ENCODE measurements at regions not wholly inside any gene's neighbourhood (a gene's known extent, or its start where the extent isn't known, plus 50 kb on each side); places are given as distances from the start of the nearest gene placed in this dataset.
"Not testable (repeated sequence)": the region's sequence is repeated elsewhere in the genome, so short reads cannot be mapped to it uniquely, and the experiment has no call there.

DNA sequence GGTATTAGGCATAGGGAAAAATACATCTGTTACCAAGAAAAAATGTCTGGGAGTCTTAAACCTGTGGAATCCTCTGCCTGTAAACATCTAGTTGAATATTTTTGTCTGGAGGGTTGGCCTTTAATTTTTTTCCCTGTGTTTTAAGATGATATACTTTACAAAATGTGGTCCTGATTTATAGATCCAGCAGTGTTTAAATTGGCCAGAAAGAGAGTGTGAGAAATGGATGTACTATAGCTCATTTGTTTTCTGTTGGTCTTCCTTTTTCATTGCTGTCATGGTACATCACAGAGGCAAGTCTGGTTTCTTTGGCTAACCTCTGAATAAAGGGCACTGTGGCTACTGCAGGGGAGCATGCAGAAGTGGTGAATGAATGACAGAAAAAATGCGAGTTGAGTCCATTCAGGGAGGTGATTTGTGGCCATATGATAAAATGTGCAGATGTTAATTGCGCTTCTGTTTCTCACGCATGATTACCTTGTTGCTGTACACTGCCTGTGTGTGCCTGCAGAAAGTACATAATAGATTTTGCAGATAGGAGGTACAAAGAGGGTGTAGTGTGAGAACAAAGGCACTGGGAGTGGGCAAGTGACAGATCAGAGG is 150.0 kb downstream of the NFKBIZ start:
- DNase-seq: no peak

DNA sequence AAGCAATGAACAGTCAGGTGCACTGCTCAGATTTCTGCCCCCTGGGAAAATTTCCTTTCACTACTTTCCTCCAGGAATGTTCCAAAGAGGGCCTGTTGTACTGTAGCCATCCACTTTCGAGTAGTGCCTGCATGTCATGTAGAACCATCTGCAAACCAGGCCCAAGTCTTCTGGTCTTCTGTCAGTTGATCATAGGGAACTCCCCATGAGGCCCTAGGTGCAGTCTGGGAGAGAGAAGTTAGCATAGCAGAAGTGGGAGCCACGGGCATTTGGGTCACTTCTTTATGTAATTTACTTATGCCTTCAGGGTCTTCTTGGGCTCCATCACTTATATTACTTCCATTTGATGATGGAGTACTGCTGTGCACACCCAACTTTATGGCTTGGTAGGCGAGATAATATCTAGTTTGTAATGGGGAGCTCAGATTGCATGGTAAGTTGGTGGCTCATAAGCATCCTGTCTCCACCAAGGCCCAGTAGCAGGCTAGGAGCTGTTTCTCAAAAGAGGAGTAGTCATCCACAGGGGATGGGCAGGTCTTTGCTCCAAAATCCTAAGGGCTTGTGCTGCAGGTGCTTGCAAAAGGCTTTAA is 151.4 kb downstream of the NFKBIZ start:
- DNase-seq: no peak

DNA sequence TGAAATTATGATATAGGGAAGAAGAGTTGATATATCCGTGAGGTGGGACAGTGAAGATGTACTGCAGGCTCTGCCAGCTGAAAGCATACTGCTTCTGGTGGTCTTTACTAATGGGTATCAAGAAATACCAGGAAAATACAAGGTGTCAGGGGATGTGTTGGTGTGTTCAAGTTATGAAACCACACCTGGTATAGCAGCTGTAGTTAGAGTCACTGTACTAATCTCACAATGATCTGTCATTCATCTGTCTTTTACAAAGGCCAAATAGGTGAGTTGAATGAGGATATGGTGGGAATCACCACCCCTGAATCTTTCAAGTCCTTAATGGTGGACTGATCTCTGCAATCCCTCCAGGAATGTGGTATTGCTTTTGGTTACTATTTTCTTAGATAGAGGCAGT is 152.7 kb downstream of the NFKBIZ start:
- DNase-seq: no peak

DNA sequence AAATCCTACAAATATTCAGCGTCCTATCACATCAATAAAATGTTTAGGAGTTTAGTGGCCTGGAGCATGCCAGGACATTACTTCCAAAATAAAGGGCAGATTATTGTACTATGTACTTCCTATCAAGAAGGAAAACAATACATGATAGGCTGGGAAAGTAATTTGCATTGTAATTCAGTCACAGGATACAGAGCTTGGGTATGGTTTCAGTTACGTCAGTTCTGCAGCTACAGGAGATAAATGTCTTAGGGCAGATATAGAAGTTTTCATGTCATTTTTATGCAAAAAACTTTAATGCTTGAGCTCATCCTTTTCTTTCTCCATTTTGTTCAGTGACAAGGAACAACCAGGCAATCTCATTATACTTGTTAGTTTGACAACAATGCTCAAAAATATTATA is 155.2 kb downstream of the NFKBIZ start:
- no peak for DNase-seq

DNA sequence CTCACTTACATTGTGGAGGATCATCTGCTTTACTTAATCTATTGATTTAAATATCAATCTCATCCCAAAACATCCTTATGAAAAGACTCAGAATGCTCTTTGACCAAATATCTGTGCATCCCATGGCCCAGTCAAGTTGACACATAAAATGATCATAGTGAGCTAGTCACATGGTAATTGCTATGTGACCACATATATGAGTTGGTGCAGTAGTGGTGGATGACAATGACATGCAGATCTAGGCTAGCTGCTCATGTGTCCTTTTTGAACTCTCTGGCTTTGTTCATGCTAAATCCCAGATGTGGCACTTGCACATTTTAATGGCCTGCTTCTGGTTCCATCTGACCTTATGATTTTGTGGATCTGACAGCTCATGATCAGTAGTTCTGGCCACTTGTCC is 156.2 kb downstream of the NFKBIZ start:
- no peak for DNase-seq

DNA sequence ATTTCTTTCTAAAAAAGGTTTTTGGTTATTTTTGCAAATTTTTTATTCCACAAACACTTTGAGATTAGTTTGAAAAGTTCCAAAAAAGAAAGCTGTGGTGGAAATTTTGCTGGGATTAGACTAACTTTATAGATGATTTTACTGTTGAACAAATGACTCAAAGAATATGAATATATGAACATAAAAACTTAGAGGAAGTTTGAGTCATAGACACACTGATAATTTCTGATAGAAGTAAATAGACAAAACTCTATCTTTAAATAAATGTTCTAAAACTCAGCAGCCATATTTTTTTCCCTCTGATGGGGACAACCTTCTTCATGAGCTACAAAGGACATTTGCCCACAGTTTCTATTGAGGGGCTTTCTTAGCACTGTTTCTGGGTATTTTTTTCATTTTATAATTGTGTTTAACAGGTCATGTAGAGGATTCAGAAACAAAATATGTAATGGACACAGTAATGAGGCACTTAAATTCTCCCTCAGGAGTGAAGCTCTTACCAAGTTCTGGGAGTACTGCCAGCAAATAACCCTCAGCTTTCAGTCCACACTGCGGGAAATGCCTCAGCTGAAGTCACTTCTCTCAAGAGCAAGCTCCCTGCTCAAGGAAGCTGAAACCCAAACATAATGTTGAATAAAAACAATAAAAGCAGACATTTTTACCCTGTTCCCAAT is 157.6 kb downstream of the NFKBIZ start:
- no peak for DNase-seq

DNA sequence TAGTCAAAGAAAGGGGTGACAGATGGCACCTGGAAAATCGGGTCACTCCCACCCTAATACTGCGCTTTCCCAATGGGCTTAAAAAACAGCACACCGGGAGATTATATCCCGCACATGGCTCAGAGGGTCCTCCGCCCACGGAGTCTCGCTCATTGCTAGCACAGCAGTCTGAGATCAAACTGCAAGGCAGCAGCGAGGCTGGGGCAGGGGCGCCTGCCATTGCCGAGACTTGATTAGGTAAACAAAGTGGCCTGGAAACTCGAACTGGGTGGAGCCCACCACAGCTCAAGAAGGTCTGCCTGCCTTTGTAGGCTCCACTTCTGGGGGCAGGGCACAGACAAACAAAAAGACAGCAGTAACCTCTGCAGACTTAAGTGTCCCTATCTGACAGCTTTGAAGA is 159.1 kb downstream of the NFKBIZ start:
- DNase-seq: not testable (repeated sequence)

DNA sequence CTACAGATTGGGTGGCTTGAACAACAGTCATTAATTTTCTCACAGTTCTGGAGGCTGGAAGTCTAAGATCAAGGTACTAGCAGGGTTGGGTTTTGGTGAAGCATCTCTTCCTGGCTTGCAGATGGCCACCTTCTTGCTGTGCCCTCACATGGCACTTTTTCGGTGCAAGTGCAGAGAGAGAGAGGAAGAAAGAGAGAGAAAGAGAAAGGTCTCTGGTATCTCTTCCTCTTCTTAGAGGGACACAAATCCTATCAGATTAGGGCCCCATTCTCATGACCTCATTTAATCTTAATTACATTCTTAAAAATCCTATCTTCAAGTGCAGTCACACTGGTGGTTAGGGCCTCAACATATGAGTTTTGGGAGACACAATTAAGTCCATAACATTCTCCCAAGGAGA is 167.1 kb downstream of the NFKBIZ start:
- no peak for DNase-seq

DNA sequence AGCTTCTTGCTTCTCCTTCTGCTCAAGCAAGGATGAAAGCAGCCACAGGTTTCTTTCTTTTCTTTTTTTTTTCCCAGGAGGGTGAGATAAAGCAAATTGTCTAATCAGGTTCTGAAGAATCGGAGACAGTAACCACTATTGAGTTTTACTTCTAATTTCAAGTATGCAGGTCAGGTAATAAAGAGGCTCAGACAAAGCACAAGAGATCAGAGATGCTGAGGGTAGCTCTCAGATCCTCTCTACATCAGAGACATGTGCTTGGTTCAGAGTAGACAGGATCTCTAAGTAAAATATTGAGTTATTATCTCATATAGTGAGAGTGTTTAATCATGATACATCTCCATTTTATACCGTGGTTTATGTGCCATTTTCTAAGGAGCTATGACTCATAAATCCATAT is 168.5 kb downstream of the NFKBIZ start:
- DNase-seq: no peak

DNA sequence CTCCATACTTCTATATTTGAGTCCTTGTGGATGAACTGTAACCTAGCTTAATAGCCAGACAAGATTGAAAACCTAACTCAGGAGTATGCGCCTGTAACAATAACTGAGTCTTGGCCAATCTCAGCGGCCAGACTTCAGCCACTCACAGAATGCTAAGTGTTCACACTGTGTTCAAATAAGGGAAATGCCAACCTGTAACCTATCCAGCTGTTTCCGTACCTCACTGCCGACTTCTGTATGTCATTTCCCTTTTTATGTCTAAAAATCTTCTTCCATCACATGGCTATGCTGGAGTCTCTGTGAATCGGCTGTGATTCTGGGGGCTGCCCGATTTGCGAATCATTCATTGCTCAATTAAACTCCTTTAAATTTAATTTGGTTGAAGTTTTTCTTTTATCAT is 169.2 kb downstream of the NFKBIZ start:
- DNase-seq: no peak

DNA sequence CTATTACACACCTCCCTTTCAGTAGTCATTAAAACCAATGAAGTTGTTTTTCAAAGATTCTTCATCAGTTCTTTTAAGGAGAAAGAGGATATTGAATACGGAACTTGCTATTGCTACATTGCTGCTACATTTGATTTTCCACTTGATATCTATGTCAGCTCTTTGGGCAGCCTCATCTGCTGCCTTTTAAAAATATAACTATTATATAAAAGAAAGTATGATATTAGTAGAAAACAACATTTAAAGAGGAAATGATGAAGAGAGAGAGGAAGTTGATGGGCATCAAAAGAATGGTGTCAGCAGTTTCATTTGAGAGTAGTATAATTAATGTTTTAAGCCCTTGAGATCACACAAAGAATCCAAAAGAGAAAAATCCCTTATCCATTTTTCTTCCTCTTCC is 171.4 kb downstream of the NFKBIZ start:
- DNase-seq: no peak

DNA sequence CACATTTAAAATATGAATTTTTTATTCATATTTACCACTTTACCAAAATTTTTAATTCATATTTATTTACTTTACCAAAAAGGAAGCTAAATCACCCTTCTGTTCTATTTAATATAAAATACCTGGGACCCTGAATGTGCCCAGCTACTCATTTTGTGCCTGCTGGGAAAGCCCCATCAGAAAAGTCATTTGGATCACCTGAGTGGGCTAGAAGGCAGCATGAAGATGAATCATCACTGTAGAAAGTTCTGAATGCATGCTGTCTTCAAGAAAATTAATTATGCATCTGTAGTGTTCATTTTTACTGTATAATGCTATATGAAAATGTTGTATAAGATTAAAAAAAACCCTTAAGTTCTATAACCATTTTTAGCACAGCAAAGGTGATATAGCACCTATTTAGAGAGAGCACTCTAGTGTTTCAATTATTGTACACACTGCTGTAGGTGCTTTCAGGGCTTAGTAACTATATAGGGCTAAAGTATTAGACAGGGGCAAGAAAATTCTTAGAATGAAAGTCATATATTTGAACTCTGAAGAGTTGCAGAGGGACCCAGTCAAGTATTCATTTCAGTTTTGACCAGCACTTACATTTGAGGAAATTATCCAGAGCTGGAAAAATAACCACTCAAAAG is 175.1 kb downstream of the NFKBIZ start:
- no peak for DNase-seq

DNA sequence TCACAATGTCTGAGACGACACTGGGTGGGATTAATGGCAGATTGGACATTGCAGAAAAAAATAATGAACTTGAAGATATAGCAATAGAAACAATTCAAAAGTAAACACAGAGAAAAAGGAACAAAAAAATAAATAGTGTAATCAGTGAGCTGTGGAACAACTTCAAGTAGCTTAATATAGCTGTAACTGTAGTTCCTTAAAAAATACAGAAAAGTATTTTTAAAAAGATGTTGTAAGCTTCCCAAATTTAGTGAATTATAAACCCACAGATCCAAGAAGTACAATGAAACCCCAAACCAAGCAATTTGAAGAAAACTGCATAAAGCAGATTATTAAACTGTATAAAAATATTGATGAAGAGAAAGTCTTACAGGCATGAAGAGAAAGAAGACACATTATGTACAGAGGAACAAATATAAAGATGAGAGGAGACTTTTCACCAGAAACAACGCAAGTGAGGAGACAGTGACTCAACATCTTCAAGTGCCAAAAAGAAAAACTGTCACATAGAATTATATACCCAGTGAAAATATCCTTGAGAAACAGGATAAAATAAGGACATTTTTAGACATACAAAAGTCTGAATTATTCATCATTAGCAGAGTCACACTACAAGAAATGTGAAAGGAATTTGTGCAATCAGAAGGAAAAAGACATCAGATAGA is 176.4 kb downstream of the NFKBIZ start:
- no peak for DNase-seq

DNA sequence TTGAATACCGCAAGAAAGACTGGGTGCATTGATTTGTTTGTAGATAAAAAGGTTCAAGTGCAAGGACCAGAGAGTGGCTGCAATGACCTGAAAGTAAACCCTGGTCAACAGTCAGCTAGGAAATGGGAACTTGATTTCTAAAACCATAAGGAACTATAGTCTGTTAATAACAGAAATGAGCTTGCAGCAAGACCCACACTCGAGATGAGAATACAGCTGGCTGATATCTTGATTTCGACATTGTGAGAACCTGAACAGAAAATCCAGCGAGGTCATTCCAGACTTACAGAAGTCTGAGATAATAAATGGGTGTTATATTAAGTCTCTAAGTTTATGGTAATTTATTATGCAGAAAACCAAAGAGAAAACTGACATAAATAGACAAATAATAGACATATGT is 177.3 kb downstream of the NFKBIZ start:
- DNase-seq: no peak

DNA sequence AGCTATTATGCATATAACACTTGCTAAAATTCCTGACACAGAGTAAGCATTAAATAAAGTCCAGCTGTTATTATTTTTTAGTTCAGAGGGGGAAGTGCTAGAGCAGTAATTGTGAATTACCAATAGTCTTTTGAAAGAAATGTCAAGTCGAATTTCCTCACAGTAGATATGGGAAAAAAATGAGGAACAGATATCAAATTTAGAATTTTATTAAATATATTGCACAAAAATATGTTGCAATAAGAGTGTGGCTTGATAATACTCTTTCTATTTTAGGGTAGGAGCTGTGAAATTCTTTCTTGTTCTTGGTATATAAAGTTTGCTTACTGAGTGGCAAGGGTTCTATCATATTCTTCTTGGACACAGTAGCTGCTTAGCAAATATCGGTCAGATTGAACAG is 181.3 kb downstream of the NFKBIZ start:
- no peak for DNase-seq

DNA sequence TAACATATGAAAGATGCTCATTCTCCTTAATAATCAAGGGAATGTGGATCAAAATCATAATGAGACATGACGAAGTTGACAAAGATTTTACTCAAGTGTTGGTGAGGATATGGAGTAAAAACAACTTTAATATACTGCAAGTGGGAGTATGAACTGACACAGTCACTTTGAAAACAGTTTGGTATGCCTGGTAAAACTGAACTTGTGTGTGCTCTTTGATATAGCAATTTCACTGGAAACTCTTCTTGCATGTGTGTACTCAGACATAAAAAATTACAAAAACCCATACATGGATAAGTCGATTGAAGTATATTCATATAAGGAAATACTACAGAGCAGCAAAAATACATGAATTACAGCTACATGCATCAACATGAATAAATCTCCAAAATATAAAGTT is 182.5 kb downstream of the NFKBIZ start:
- no peak for DNase-seq

DNA sequence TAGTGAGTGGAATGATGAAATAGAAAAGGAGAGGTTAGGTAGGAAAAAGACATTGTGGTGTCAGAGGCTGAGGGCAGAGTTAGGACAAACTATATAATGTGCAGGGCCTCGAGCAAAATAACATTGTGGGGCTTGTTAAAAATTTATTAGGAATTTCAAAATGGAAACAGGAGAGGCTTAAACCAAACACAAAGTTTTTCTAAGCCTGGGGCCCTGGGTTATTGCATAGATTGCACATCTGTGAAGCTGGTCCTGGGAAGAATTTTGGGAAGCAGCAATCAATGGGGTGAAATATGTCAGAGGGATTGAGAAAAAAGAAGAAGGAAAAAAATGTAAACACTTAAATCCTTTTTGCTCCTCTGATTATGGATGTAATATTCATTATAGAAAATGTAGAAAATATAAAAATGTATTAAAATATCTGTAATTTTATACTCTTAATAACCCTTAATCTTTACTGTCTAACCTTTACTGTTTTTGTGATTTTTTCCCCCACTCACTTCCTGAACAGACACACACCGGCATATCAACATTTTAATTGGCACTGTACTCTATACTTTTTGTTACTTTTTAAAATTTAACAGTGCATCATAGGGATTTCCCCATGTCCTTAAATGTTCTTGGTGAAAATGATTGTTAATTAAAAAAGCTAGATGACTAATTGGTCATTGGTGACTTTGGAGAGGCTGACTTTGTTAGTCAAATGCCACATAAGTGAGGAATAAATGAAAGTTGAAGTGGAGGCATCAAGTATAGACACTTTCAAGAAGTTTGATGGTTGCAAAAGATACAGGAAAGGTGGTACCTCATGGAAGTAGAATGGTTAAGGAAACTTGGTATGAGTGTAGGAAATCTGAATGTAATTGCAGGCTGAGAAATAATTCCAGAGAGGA is 183.4 kb downstream of the NFKBIZ start:
- DNase-seq: no peak

DNA sequence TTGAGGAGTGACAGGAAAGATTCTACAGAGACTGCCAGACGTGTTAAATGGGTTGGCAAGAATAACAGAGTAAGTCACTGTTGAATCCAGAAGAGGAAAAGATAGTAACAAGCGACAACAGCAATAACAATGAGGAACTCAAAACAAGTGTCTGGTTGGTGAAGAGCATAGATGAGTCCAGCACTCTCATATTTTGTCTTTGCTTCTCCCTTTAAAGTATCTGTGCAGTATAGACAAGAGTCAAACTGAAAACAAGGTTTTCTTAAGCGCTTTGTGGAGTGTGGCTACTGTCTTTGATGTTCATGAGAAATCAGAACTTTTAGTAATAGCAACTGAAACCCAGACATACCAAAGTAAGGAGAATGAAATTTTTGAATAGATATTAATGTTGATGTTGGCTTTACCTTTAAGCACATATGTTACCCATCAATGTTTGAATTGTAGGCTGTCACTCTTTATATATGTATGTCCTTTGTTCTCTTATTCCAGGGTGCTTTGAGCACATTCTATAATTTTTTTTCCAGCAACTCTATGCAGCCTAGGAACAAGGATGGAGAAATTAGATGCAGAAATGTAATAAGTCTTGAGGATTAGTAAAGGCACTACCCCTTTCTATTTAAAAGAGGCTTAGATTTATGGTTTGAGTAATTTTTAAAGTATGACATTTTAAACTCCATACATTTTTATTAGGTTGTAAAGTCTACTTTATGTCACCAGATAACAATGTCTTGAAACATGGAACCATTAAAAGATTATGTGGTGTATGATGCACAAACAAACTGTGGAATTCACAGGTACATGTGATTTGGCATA is 185.5 kb downstream of the NFKBIZ start:
- no peak for DNase-seq

DNA sequence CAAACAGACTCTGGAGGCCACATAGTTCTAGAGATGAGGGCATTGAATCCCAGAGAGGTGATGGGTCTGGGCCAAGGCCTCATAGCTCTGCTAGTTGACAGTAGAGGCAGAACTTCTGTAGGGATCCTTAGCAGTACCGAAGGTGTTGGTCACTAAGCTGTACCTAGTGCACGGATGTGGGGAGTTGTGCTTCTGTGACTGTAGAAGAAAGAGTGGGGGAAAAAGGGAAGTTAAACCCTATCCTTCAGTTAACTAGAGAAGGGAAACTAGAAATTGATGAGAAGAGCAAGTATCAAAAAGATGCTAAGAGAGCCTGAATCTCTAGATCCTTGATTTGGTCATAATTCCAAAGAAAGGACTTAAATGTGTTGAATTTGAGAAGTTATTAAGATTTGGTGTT is 186.7 kb downstream of the NFKBIZ start:
- DNase-seq: no peak

DNA sequence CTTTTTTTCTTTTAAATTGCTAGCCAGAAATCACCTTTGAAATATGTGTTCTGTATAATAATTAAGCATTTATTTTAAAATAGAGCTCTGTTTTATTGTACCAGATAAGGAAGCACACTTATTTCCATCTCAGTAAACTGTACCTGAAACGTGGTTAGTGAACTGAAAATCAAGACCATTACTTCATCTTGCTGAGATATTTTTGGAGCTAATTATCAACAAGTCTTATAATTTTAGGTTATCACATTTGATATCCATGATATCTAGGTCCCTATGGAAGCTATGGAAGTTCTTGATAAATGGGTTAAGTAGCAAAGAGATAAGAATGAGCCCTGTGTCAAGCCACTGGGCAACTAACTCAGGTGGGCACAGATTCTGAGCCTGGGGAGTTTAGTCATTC is 187.2 kb downstream of the NFKBIZ start:
- DNase-seq: no peak

DNA sequence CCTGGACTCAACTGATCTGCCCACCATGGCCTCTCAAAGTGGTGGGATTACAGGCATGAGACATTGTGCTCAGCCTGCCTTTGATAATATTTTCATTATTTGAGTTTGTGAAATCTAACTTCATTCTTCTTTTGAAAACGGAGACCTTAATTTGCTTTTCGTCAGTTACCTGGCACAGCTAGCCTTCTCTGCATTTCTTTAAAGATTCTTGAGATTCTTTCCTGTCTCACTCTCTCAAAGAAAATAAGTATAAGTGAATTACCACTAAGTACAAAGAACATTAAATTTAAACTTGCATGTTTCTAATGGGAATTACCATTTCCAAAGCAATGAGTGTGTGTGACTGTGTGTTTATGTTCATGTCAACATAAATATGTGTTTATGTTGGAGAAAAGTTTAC is 187.9 kb downstream of the NFKBIZ start:
- no peak for DNase-seq

DNA sequence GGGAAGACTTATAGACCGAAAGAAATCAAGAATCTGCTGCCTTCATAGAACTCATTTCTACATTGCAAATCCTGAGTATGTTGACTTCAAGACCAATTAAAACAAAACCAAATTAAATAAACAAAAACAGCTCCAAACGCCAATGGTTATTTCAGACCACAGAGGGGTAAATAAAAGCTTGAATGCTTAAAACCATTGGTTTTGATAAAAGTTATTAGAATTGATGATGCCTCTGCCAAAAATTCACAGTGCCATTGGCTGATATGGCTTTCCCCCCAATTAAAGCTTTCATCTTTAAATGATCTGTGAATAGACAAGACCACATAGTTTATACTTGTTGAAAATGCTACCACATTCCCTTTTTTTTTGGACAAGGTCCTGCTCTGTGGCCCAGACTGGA is 188.5 kb downstream of the NFKBIZ start:
- no peak for DNase-seq

All from NCI-H510A treated with DMSO at 0.1 percent for 48 hours (cell line).